Gastroesophageal sphincter (tissue), 4 donors: ENCODE measurements at regions not wholly inside any gene's neighbourhood (a gene's known extent, or its start where the extent isn't known, plus 50 kb on each side); places are given as distances from the start of the nearest gene placed in this dataset.

Source experiments
- ATAC-seq: fragments of 150-250 bp; one replicate; pipeline ENCODE4 v1.9.1; 2016; ENCODE audit warnings: mild to moderate bottlenecking, moderate library complexity
- H3K27ac ChIP-seq, 4 donors: fragments of 200-600 bp; sonication (generic) in 3 of 4; 1 replicate in 3 of 4; 2 replicates in 1 of 4; pipeline ENCODE4 v1.5.1; 2016 to 2019
- H3K27me3 ChIP-seq: fragments of 200-600 bp; sonication (generic); one replicate; pipeline ENCODE4 v1.5.1; 2019
- H3K36me3 ChIP-seq, 2 donors: fragments of 200-600 bp; sonication (generic); one replicate each; pipeline ENCODE4 v1.5.1; 2019; ENCODE audit warnings: control low read depth in 1 of 2
- H3K4me1 ChIP-seq, 3 donors: fragments of 200-600 bp; sonication (generic); 1 replicate in 2 of 3; 2 replicates in 1 of 3; pipeline ENCODE4 v1.5.1; 2016 to 2019; ENCODE audit warnings: control low read depth in 2 of 3
- H3K4me3 ChIP-seq, 2 donors: fragments of 200-600 bp; sonication (generic); one replicate each; pipeline ENCODE4 v1.5.1; 2019; ENCODE audit warnings: mild to moderate bottlenecking in 1 of 2, moderate library complexity in 1 of 2
- H3K9me3 ChIP-seq, 3 donors: fragments of 200-600 bp; sonication (generic); one replicate each; pipeline ENCODE4 v1.5.1; 2017 to 2019; ENCODE audit warnings: control low read depth in 2 of 3
- CTCF ChIP-seq, 4 experiments: fragments of 200-600 bp in 2 of 4; fragments of 450-650 bp in 2 of 4; sonication (generic) in 1 of 4; IDR thresholded peaks; one replicate each; pipeline ENCODE4 v1.5.1; 2017 to 2019; ENCODE audit warnings: antibody characterized with exemption in 4 of 4, mild to moderate bottlenecking in 2 of 4, moderate library complexity in 2 of 4
- EP300 ChIP-seq: sonication (generic); formaldehyde crosslinking; IDR thresholded peaks from one replicate; pipeline ENCODE4 v1.6.1; 2017; ENCODE audit warnings: antibody characterized with exemption, mild to moderate bottlenecking
- POLR2A ChIP-seq, 2 donors: fragments of 450-650 bp; IDR thresholded peaks; one replicate each; pipeline ENCODE4 v1.6.1; 2017; ENCODE audit warnings: antibody characterized with exemption in 2 of 2, mild to moderate bottlenecking in 2 of 2, moderate library complexity in 1 of 2
- POLR2AphosphoS5 ChIP-seq: sonication (generic); formaldehyde crosslinking; IDR thresholded peaks from one replicate; pipeline ENCODE4 v1.6.1; 2017; ENCODE audit warnings: antibody characterized with exemption
- WGBS, 2 donors: methylation state at CpG; one replicate each; pipeline ENCODE4 v1.1.5; 2018; ENCODE audit warnings: low coverage in 1 of 2; 5-methylcytosine and 5-hydroxymethylcytosine counted together

GRCh38 chr7:131261476-131261994 is 66.1 kb upstream of the MKLN1 start:
- H3K4me3 ChIP-seq = no peak overlapping the region
- WGBS, 2 donors = 93 to 100% methylated on average over 1 of the region's 1 CpG

GRCh38 chr7:131265227-131265626 is 62.4 kb upstream of the MKLN1 start:
- no peak for ATAC-seq
- TF ChIP-seq POLR2AphosphoS5 (no peak), POLR2A (IDR thresholded peaks at IDR 0.05) (no peak), EP300 (no peak)

More at GRCh38 chr7:131261476-131261994, 66.1 kb upstream of the MKLN1 start:
- TF ChIP-seq EP300 = no peak
- TF ChIP-seq POLR2A (IDR thresholded peaks at IDR 0.05) = no peak
- no peak for TF ChIP-seq CTCF (IDR thresholded peaks at IDR 0.05)
- no peak for TF ChIP-seq POLR2AphosphoS5
- no peaks in the 10 kb centered on the region for H3K36me3 ChIP-seq
- no peaks in the 10 kb centered on the region for H3K27me3 ChIP-seq
- ATAC-seq = no peak
- H3K4me1 ChIP-seq = no peaks in the 10 kb centered on the region
- H3K27ac ChIP-seq = no peak overlapping the region
- H3K9me3 ChIP-seq = peaks cover 0 to 6% (median 0%) of the 10 kb centered on the region in 3 donors

GRCh38 chr7:131267631-131268030 is 60.0 kb upstream of the MKLN1 start:
- ATAC-seq = no peak
- 86 to 89% methylated on average over 1 of the region's 1 CpG for WGBS, 2 donors
- no peaks in the 10 kb centered on the region for H3K27me3 ChIP-seq
- H3K27ac ChIP-seq = no peak overlapping the region
- no peaks in the 10 kb centered on the region for H3K9me3 ChIP-seq
- no peaks in the 10 kb centered on the region for H3K4me1 ChIP-seq
- H3K4me3 ChIP-seq = no peak overlapping the region
- TF ChIP-seq POLR2AphosphoS5 (no peak), POLR2A (IDR thresholded peaks at IDR 0.05) (no peak), CTCF (IDR thresholded peaks at IDR 0.05) (no peak), EP300 (no peak)
- H3K36me3 ChIP-seq = no peaks in the 10 kb centered on the region

More at GRCh38 chr7:131265227-131265626, 62.4 kb upstream of the MKLN1 start:
- Histone ChIP-seq H3K4me3 (no peak overlapping the region), H3K9me3 (peaks cover 0 to 6% (median 0%) of the 10 kb centered on the region in 3 donors), H3K4me1 (no peaks in the 10 kb centered on the region), H3K36me3 (no peaks in the 10 kb centered on the region), H3K27ac (no peak overlapping the region), H3K27me3 (no peaks in the 10 kb centered on the region)
- WGBS, 2 donors = 68 to 79% methylated on average over 3 to 4 of the region's 4 CpGs

- Histone ChIP-seq H3K4me3 (no peak overlapping the region), H3K27me3 (no peaks in the 10 kb centered on the region), H3K27ac (no peak overlapping the region), H3K36me3 (no peaks in the 10 kb centered on the region), H3K4me1 (peaks cover 0 to 4% (median 0%) of the 10 kb centered on the region in 3 donors), H3K9me3 (no peaks in the 10 kb centered on the region)
- TF ChIP-seq EP300 = no peak
- no peak for TF ChIP-seq CTCF (IDR thresholded peaks at IDR 0.05)
- TF ChIP-seq POLR2A (IDR thresholded peaks at IDR 0.05) = no peak
- no peak for TF ChIP-seq POLR2AphosphoS5
- 92 to 100% methylated on average over 2 of the region's 2 CpGs for WGBS, 2 donors
- no peak for ATAC-seq
These were observed 58.8 kb upstream of the MKLN1 start for GRCh38 chr7:131268906-131269305.

GRCh38 chr7:131272086-131272485 is 55.6 kb upstream of the MKLN1 start:
- ATAC-seq = no peak
- H3K27me3 ChIP-seq = no peaks in the 10 kb centered on the region
- H3K4me1 ChIP-seq = peaks cover 0 to 4% (median 0%) of the 10 kb centered on the region in 3 donors
- no peaks in the 10 kb centered on the region for H3K9me3 ChIP-seq
- WGBS, 2 donors = 100% methylated on average over 1 of the region's 1 CpG; no CpG with 5 or more reads in 1 of the 2 donors
- H3K4me3 ChIP-seq = no peak overlapping the region
- TF ChIP-seq EP300 = no peak
- no peak for TF ChIP-seq POLR2A (IDR thresholded peaks at IDR 0.05)
- no peak for TF ChIP-seq POLR2AphosphoS5
- TF ChIP-seq CTCF (IDR thresholded peaks at IDR 0.05) = no peak
- H3K36me3 ChIP-seq = no peaks in the 10 kb centered on the region
- H3K27ac ChIP-seq = no peak overlapping the region
